Central memory CD8-positive, alpha-beta T cell (primary cell): ENCODE measurements at regions not wholly inside any gene's neighbourhood (a gene's known extent, or its start where the extent isn't known, plus 50 kb on each side); places are given as distances from the start of the nearest gene placed in this dataset.

Experiments
- ATAC-seq: fragments of 150-1000 bp; cut with Tn5 transposase; replicated peaks from 2 replicates; pipeline ENCODE4 v1.10.0; 2022; ENCODE audit warnings: mild to moderate bottlenecking, moderate FRiP score, moderate number of reproducible peaks; ENCODE audit not compliant: poor library complexity, severe bottlenecking; ENCODE audit errors: extremely low read depth
- DNase-seq, 2 donors: peaks; one replicate each; pipeline ENCODE4 v3.0.0; 2021; ENCODE audit warnings: low spot score in 2 of 2
- H3K27ac Mint-ChIP-seq: one replicate; pipeline ENCODE4 v1.8.0; 2022; ENCODE audit warnings: low read depth, mild to moderate bottlenecking, moderate library complexity, mixed read lengths
- H3K27me3 Mint-ChIP-seq: one replicate; pipeline ENCODE4 v1.8.0; 2022; ENCODE audit warnings: mixed read lengths
- H3K36me3 Mint-ChIP-seq: one replicate; pipeline ENCODE4 v1.8.0; 2022; ENCODE audit warnings: mild to moderate bottlenecking, moderate library complexity, mixed read lengths; ENCODE audit not compliant: insufficient read depth
- H3K4me1 Mint-ChIP-seq: one replicate; pipeline ENCODE4 v1.8.0; 2022; ENCODE audit warnings: mixed read lengths
- H3K4me3 Mint-ChIP-seq: one replicate; pipeline ENCODE4 v1.8.0; 2022; ENCODE audit warnings: mild to moderate bottlenecking, moderate library complexity, mixed read lengths
- H3K9me3 Mint-ChIP-seq: one replicate; pipeline ENCODE4 v1.8.0; 2022; ENCODE audit warnings: mixed read lengths

DNA sequence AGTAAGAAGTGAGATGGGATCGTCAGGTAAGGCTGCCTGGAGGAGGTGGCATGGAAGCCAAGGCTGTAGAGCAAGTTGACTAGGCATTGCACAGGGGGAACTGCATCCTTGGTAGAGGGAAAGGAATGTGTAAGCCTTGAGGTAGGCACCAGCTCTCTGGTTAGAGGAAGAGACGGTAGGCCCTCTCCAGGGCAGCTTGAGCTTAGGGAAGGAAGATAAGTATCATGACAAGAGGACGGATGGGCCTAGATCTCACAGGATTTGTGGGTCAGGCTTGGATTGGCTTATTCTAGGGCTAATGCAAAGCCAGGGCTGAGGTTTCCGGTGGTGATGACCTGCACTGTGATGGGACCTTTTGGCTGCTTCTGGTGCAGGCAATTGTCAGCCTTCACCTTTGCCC, 1035.8 kb downstream of the TBC1D22A start:
- ATAC-seq = no peak
- Mint-ChIP-seq H3K27ac (peak overlapping the region; percentile 3), H3K27me3 (peaks cover 64% of the 10 kb centered on the region), H3K9me3 (no peaks in the 10 kb centered on the region), H3K4me1 (no peaks in the 10 kb centered on the region), H3K4me3 (no peak overlapping the region), H3K36me3 (no peaks in the 10 kb centered on the region)
- DNase-seq = no peak

DNA sequence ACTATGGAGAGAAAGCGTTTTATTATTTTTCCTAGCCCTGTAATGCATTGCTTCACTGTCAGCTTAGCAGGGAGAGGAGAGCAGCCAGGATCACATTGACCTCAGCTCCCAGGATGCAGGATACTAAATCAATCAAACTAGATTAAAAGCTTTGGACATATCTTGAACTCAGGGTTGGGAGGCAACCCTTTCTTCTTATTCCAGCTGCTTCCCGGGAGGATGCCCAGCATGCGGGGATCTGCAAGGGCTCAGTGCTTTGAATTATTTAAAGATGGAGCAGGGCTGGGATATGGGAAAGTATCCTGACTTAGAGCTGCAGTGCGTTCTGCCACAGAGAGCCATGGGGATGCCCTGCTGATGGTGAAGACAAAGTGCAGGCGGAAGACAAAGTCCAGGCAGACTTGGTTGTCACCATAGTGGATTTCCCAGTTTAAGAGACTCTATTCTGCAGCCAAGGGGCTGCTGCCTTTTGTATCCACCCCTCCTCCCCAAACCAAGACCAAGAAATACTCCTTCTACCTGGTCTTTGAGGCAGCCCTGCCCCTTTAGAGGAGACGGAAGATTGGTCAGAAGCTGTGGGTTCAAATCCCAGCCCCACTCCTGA, 1035.0 kb downstream of the TBC1D22A start:
- H3K9me3 Mint-ChIP-seq = no peaks in the 10 kb centered on the region
- DNase-seq (no peak), ATAC-seq (no peak)

DNA sequence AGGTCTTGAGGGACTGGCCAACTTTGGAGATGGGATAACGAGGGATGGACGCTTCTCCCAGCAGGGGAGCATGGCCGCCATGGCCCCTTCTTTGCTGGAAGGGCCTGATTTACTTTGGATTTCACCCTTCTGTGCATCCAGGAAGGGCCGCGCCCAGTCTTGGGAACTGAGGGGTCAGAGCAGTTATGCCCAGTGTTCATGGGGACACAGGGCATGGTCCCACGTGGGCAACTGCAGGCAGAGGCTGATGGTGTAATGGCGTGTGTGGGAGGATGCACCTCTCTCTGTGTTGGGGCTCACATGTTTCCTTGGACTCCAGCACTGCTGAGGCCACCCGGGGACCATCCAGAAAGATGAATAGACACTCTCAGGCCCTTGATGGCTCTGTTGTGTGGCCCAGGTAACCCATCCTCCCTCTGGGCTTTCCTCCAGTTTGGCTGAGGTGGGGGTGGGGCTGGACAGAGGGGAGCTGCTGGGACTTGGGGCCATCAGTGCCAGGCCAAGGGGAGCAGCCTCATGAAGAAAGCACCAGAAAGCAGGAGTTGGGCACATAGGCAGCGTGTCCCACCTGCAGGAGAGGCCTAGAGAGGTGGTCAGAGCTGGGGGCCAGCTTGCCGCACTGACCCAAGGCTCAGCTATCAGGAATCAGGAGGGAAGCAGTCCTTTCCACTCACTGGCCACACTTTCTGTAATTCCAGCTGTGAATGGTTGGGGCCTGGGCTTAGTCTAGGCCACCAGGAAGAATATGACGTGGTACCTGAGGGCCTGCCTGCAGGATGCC, 1033.9 kb downstream of the TBC1D22A start:
- ATAC-seq = no peak
- H3K36me3 Mint-ChIP-seq = no peaks in the 10 kb centered on the region
- H3K27ac Mint-ChIP-seq = no peak overlapping the region
- H3K4me3 Mint-ChIP-seq = no peak overlapping the region
- DNase-seq = no peak
- H3K4me1 Mint-ChIP-seq = no peaks in the 10 kb centered on the region
- no peaks in the 10 kb centered on the region for H3K9me3 Mint-ChIP-seq
- H3K27me3 Mint-ChIP-seq = peaks cover 47% of the 10 kb centered on the region

More for the DNA sequence above, 1035.0 kb downstream of the TBC1D22A start:
- Mint-ChIP-seq H3K27ac (no peak overlapping the region), H3K36me3 (no peaks in the 10 kb centered on the region), H3K4me1 (no peaks in the 10 kb centered on the region), H3K27me3 (peaks cover 58% of the 10 kb centered on the region), H3K4me3 (no peak overlapping the region)

DNA sequence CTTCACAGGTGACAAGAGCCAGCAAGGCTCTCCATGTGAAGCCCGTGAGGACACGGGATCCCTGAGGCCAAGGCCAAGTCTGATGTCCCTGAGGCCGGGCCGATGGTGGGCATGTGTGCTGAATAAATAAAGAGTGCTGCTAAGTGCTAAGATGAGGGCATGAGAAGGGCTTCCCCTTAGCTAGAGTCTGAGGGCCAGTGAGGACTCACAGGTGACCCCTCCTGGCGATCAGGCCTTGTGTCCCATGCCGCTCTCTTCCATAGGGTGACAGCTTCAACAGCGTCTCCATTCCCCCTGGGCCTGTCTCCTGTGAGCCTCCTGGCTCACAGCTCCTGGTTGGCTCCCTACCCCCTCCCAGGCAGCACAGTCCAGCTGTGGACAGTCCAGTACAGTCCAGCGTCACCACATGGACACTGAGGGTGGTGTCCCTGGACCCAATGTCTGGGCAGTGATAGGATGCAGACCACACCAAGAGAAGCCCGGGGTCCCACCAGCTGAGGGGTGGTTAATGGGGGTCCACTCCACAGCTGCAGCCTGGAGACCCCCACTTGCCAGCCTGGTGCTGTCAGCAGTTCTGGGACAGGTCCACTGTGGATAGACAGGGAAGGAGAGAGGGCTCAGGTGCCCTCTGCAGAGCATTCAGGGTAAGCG, 1033.2 kb downstream of the TBC1D22A start:
- H3K4me3 Mint-ChIP-seq = no peak overlapping the region
- no peak overlapping the region for H3K27ac Mint-ChIP-seq
- no peaks in the 10 kb centered on the region for H3K9me3 Mint-ChIP-seq
- peaks cover 47% of the 10 kb centered on the region for H3K27me3 Mint-ChIP-seq
- DNase-seq = no peak
- no peak for ATAC-seq
- no peaks in the 10 kb centered on the region for H3K4me1 Mint-ChIP-seq
- H3K36me3 Mint-ChIP-seq = no peaks in the 10 kb centered on the region

DNA sequence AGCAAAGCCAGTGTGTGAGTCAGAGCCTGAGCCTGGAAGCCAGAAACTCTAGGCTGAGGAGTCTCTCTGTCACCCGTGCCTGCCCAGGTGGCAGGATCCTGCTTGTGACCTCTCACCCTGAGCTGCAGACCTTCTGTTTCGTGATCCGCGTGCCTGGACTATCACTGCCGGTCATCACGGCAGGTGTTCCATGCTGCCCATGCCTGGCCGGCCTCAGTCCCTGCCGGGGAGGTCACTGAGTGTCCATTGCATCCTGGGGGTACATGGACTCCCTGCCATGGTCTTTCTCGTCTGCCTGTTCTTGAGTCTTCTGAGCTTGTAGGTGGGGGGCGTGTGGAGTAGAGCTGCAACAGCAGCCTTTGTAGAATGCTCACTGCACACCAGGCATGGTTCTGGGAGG, 1032.4 kb downstream of the TBC1D22A start:
- Mint-ChIP-seq H3K27me3 (peaks cover 46% of the 10 kb centered on the region), H3K36me3 (no peaks in the 10 kb centered on the region), H3K4me3 (no peak overlapping the region), H3K4me1 (peaks cover 1% of the 10 kb centered on the region), H3K9me3 (no peaks in the 10 kb centered on the region), H3K27ac (no peak overlapping the region)
- DNase-seq (no peak), ATAC-seq (no peak)

DNA sequence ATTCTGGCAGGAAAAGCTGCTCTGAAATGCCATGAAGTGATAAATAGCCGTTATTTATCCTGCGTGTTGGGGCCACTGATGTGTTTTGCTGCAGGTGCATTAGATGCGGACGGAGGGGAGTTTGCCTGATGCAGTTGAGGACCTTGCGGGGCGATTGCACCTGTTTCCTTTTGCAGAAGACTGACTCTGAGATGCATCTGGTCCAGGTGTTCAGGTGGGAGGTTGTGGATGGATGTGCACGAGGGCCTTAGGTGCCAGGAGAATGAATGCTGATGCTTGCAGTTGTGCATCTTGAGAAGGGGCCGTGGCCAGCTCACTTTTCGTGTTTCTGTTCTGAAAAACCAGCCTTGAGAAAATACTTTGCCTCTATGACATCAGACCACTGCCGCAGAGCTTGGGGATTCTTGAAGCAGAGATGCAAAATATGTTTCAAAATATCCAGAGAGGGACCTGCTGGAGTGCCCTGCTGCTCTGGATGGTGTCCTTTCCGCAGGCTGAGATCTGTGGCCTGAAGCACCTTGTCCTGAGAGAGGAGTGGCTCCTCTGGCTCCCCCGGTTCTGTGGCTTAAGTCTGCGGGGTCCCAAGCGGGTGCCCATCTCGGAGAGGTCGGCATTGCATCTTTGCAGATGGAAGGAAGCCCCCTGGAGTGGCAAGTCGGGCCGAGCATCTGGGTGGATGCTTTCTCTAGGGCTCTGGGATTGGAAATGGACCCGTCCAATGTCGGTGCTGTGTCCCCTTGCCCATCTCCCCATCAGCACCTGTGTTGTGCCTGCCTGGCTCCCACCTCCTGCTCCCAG, 1031.1 kb downstream of the TBC1D22A start:
- no peak for ATAC-seq
- H3K4me3 Mint-ChIP-seq = no peak overlapping the region
- peaks cover 37% of the 10 kb centered on the region for H3K27me3 Mint-ChIP-seq
- H3K36me3 Mint-ChIP-seq = no peaks in the 10 kb centered on the region
- H3K9me3 Mint-ChIP-seq = no peaks in the 10 kb centered on the region
- H3K4me1 Mint-ChIP-seq = peaks cover 6% of the 10 kb centered on the region
- DNase-seq = no peak
- no peak overlapping the region for H3K27ac Mint-ChIP-seq

DNA sequence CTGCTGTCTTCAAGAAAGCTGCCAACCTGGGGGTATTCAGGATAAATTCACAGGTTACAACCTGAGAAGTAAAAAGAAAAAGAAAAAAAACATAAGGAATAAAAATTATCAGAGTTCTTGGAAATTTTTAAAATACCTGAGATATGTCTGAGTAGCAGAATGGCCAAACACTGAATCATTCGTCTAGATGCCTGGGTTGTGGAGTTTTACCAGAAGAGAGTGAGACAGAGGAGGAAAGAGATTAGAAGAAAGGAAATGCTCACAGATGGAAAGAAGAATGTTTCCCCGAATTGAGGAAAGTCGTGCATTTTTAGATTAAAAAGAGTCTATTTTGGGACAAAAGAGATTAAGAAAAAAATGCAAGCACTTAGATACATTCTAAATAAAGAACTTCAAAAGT, 1026.7 kb downstream of the TBC1D22A start:
- DNase-seq (no peak), ATAC-seq (no peak)
- Mint-ChIP-seq H3K9me3 (no peaks in the 10 kb centered on the region), H3K27ac (no peak overlapping the region), H3K27me3 (peaks cover 43% of the 10 kb centered on the region), H3K4me1 (peaks cover 6% of the 10 kb centered on the region), H3K36me3 (no peaks in the 10 kb centered on the region), H3K4me3 (no peak overlapping the region)

DNA sequence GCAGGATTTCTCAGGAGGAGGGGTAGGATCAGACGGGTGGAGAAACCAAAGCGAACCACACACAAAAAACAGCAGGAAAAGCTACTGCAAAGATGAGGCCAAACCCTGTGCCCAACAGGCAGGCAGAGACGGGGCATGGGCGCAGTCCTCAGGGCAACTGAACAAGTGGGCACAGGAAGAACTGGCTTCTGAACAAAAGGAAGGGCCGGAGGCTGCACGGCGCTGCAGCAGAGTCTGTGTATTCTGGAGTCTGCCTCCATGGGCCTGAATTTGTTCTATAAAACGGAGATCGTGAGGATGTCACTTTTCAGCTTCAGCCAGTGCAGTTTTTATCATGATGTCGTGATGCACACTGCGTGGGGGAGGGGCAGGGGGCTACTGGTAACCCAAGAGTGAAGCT, 1026.0 kb downstream of the TBC1D22A start:
- peaks cover 6% of the 10 kb centered on the region for H3K4me1 Mint-ChIP-seq
- H3K4me3 Mint-ChIP-seq = no peak overlapping the region
- H3K27me3 Mint-ChIP-seq = peaks cover 50% of the 10 kb centered on the region
- no peaks in the 10 kb centered on the region for H3K9me3 Mint-ChIP-seq
- DNase-seq = no peak
- H3K27ac Mint-ChIP-seq = no peak overlapping the region
- H3K36me3 Mint-ChIP-seq = no peaks in the 10 kb centered on the region
- no peak for ATAC-seq

DNA sequence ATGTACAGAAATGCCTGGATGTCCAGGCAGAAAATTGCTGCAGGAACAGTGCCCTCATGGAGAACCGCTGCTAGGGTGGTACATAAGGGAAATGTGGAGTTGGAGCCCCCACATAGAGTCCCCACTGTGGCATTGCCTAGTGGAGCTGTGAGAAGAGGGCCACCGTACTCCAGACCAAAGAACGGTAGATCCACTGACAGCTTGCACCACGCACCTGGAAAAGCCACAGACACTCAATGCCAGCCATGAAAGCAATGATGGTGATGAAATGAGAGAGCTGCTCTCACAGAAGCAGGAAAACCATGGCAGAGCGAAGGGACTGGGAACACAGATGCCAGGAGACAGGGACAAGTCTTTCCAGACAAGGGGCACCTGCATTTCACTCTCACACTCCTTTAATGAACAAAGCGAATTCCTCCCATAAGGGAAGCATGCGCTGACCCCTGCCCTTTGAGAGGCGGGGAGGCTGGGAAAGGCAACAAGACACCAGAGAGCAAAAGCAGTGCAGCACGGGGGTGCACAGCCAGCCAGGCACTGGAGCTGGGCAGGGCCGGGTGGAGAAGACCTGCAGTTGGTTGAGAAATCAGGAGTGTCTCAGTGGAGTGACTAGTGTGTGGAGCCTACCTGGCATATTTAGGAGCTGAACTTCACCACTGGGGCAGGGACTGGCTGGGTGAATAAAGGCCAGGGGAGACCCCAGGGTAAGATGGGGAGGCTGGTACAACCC, 1025.2 kb downstream of the TBC1D22A start:
- ATAC-seq = no peak
- Mint-ChIP-seq H3K4me1 (peaks cover 6% of the 10 kb centered on the region), H3K36me3 (no peaks in the 10 kb centered on the region), H3K9me3 (no peaks in the 10 kb centered on the region), H3K4me3 (no peak overlapping the region), H3K27me3 (peaks cover 53% of the 10 kb centered on the region), H3K27ac (no peak overlapping the region)
- no peak for DNase-seq

DNA sequence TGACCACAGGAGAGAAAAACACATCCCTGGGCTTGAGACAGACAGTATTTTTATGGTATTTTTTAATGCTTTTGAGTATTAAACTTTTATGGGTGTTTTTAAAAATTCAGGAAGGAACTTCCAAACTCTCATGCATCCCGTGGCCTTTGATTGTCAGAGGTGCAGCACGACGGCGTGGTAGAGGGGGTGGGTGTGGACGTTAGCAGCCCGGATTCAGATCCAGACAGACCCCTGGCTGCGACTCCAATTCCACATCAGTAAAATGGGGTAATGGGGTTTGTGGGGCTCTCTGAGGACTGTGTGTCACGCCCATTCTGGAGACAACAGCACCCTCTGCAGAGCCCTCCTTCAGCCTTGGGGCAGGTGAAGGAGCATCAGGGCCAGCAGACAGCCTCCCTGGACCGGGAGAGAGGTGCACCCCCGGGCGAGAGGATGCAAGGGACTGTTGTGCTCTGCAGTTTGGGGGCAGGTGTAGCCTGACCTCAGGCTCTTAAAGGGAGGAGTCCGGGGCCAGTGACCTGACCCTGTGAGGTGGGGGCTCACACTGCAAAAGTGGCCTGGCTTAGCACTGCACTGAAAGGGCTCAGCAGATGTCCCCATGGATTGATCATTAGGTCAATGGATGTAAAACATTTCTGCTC, 1024.3 kb downstream of the TBC1D22A start:
- no peak overlapping the region for H3K27ac Mint-ChIP-seq

DNA sequence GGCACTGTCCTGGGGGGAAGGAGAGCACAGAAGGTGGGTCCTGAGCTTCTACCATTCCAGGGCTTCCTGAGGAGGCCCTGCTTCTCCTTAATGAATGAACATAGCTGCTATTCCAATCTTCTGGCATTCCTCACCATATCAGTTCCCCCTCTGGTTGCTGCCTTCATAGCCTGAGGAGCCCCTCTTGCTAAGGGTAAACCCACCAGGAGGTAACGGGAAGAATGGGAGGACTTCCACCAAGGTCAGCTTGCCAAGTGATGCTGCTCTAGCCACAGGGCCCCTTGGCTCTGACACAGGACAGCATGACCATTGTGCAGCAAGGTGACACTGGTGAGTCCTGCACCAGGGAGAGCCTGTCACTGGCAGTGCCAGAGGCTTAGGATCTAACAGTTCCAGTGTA, 1022.5 kb downstream of the TBC1D22A start:
- H3K9me3 Mint-ChIP-seq = no peaks in the 10 kb centered on the region
- DNase-seq = no peak
- H3K27ac Mint-ChIP-seq = no peak overlapping the region

More for the DNA sequence above, 1024.3 kb downstream of the TBC1D22A start:
- H3K9me3 Mint-ChIP-seq = no peaks in the 10 kb centered on the region
- H3K27me3 Mint-ChIP-seq = peaks cover 62% of the 10 kb centered on the region
- no peaks in the 10 kb centered on the region for H3K36me3 Mint-ChIP-seq
- ATAC-seq = no peak
- peaks cover 6% of the 10 kb centered on the region for H3K4me1 Mint-ChIP-seq
- peak in 1 of 2 donors; percentile 2 for DNase-seq
- H3K4me3 Mint-ChIP-seq = no peak overlapping the region

More for the DNA sequence above, 1022.5 kb downstream of the TBC1D22A start:
- peaks cover 6% of the 10 kb centered on the region for H3K4me1 Mint-ChIP-seq
- peaks cover 80% of the 10 kb centered on the region for H3K27me3 Mint-ChIP-seq
- no peak overlapping the region for H3K4me3 Mint-ChIP-seq
- ATAC-seq = no peak
- no peaks in the 10 kb centered on the region for H3K36me3 Mint-ChIP-seq
